ENCODE measurements at regions not wholly inside any gene's neighbourhood (a gene's known extent, or its start where the extent isn't known, plus 50 kb on each side); places are given as distances from the start of the nearest gene placed in this dataset.

GRCh38 chr20:11652128-11652527 is 265.6 kb upstream of the BTBD3 start:
- POLR2A ChIA-PET = interaction anchor here (0.5 kb wide), 1 partner anchor 1390 kb away, joined by 3 read pairs; no protein-coding TSS in a partner anchor

More at GRCh38 chr20:11652128-11652527, 265.6 kb upstream of the BTBD3 start:
- Histone ChIP-seq H2AFZ (ENCODE audit: control insufficient read depth, low read depth, low read length) (no peak overlapping the region), H3K4me2 (ENCODE audit: control insufficient read depth, insufficient read depth) (no peak overlapping the region), H3K36me3 (ENCODE audit: control insufficient read depth in 2 of 2, insufficient read depth in 2 of 2, low read length in 1 of 2) (no peaks in the 10 kb centered on the region), H3K27me3 (replicated peaks in 1 of 2; ENCODE audit: control insufficient read depth in 2 of 2, insufficient read depth in 2 of 2, low read length in 1 of 2) (no peaks in the 10 kb centered on the region), H3K4me1 (ENCODE audit: control insufficient read depth, insufficient read depth, low read length) (no peaks in the 10 kb centered on the region), H3K79me2 (ENCODE audit: control insufficient read depth, insufficient read depth, low read length) (no peaks in the 10 kb centered on the region), H3K4me3 (no peak overlapping the region), H4K20me1 (ENCODE audit: control insufficient read depth, insufficient read depth) (no peaks in the 10 kb centered on the region), H3K9ac (ENCODE audit: control insufficient read depth, insufficient read depth, low read length) (no peak overlapping the region), H3K27ac (ENCODE audit: control insufficient read depth, insufficient read depth) (no peak overlapping the region), H3K9me3 (replicated peaks; ENCODE audit: control insufficient read depth, insufficient read depth, low read length) (no peaks in the 10 kb centered on the region)
- intact Hi-C loops (cut with micrococcal nuclease; ENCODE audit: unreplicated experiment) (no loop called here), in situ Hi-C loops (cut with MboI) (no loop called here)
- ATAC-seq = no peak
- ChIA-PET RAD21 (ENCODE audit: unreplicated experiment) (no interaction called here), SMC1A (ENCODE audit: uncharacterized antibody, unreplicated experiment) (no interaction called here), CTCF (interaction anchor here (1.2 kb wide), 2 partner anchors 8 to 36 kb away, joined by 3 read pairs; no protein-coding TSS in a partner anchor)
- 20% methylated on average over 3 of the region's 3 CpGs for WGBS (ENCODE audit: insufficient coverage, insufficient replicate concordance, low lambda C conversion rate, missing lambda C conversion rate)
- no TSS peak for BruUV-seq (replicated peaks)
- no peak for TF ChIP-seq ZNF207 (IDR thresholded peaks at IDR 0.05; ENCODE audit: borderline replicate concordance)
- no peak for TF ChIP-seq JUNB (IDR thresholded peaks at IDR 0.05)
- no peak for TF ChIP-seq MAX (IDR thresholded peaks at IDR 0.05; ENCODE audit: low read depth, low read length)
- TF ChIP-seq POLR2A (IDR thresholded peaks at IDR 0.05; ENCODE audit: low read depth, low read length) = no peak
- no peak for TF ChIP-seq NR2F1 (conservative IDR thresholded peaks at IDR 0.05)
- no peak for TF ChIP-seq IRF5 (IDR thresholded peaks at IDR 0.05; ENCODE audit: borderline replicate concordance)
- no peak for TF ChIP-seq E2F4 (IDR thresholded peaks at IDR 0.05; ENCODE audit: low read depth, low read length)
- TF ChIP-seq ZBTB4 (CRISPR knock-in tag; IDR thresholded peaks at IDR 0.05) = no peak
- no peak for TF ChIP-seq CREM (IDR thresholded peaks at IDR 0.05; ENCODE audit: low read depth)
- TF ChIP-seq ZSCAN29 (IDR thresholded peaks at IDR 0.05) = no peak
- TF ChIP-seq BCL11A (IDR thresholded peaks at IDR 0.05; ENCODE audit: low read depth, low read length) = no peak
- TF ChIP-seq MEF2B (IDR thresholded peaks at IDR 0.05; ENCODE audit: partially characterized antibody, poor library complexity, severe bottlenecking) = no peak
- no peak for TF ChIP-seq TBL1XR1 (IDR thresholded peaks at IDR 0.05; ENCODE audit: low read depth, low read length)
- TF ChIP-seq CREB1 (IDR thresholded peaks at IDR 0.05; ENCODE audit: low read depth) = no peak
- no peak for TF ChIP-seq BRCA1 (IDR thresholded peaks at IDR 0.05; ENCODE audit: low read depth, low read length)
- TF ChIP-seq CHD2 (IDR thresholded peaks at IDR 0.05; ENCODE audit: borderline replicate concordance, low read depth, low read length) = no peak
- TF ChIP-seq NFXL1 (IDR thresholded peaks at IDR 0.05; ENCODE audit: borderline replicate concordance) = no peak
- TF ChIP-seq ZNF274 (IDR thresholded peaks at IDR 0.05; ENCODE audit: insufficient read depth, insufficient read length) = no peak
- no peak for TF ChIP-seq RUNX3 (IDR thresholded peaks at IDR 0.05; ENCODE audit: low read length)
- no peak for FAIRE-seq
- DNase-seq (ENCODE audit: low read depth, low spot score) = no peak

Data from GM12878 (cell line).